BJ (cell line): ENCODE measurements at regions not wholly inside any gene's neighbourhood (a gene's known extent, or its start where the extent isn't known, plus 50 kb on each side); places are given as distances from the start of the nearest gene placed in this dataset.

Experiments used
- CTCF ChIA-PET: fragments of 350-600 bp; formaldehyde crosslinking; extraction: SDS; loops from one replicate; lab custom pipeline; 2021; ENCODE audit warnings: antibody characterized with exemption, inconsistent platforms; lab: Yijun Ruan, JAX
- POLR2A ChIA-PET: fragments of 300-600 bp; sonication (Branson Sonifier 250); formaldehyde crosslinking; extraction: SDS; loops from one replicate; lab custom pipeline; 2021; ENCODE audit warnings: antibody characterized with exemption; lab: Charles Lee
- DNase-seq: peaks from one replicate; pipeline ENCODE4 v3.0.0-alpha.2; 2011; ENCODE audit warnings: low read depth
- H3K27me3 ChIP-seq: 2 replicates; pipeline ENCODE4 v1.6.0; 2011; ENCODE audit warnings: low read length; ENCODE audit not compliant: control insufficient read depth, insufficient read depth
- H3K36me3 ChIP-seq: 2 replicates; pipeline ENCODE4 v1.5.1; 2011; ENCODE audit warnings: low read length; ENCODE audit not compliant: control insufficient read depth, insufficient read depth
- H3K4me3 ChIP-seq: 2 replicates; pipeline ENCODE4 v1.5.1; 2011; ENCODE audit warnings: low read depth, mild to moderate bottlenecking, control low read depth, low read length
- CTCF ChIP-seq: IDR thresholded peaks from 2 replicates; pipeline ENCODE4 v1.5.1; 2011; ENCODE audit warnings: low read depth, mild to moderate bottlenecking, control low read depth, inconsistent platforms, low read length, moderate library complexity; ENCODE audit not compliant: insufficient read depth

- Histone ChIP-seq H3K36me3 (no peaks in the 10 kb centered on the region), H3K27me3 (no peaks in the 10 kb centered on the region), H3K4me3 (no peak overlapping the region)
- no peak for DNase-seq
- no peak for TF ChIP-seq CTCF
- ChIA-PET POLR2A (no interaction called here), CTCF (no interaction called here)
These were observed 255.8 kb downstream of the RHOU start for GRCh38 chr1:228990906-228991569.

GRCh38 chr1:228992044-228992443 is 256.8 kb downstream of the RHOU start:
- DNase-seq, result no peak
- no peak overlapping the region for H3K4me3 ChIP-seq
- H3K36me3 ChIP-seq, result no peaks in the 10 kb centered on the region
- CTCF ChIA-PET, result no interaction called here
- H3K27me3 ChIP-seq, result no peaks in the 10 kb centered on the region
- POLR2A ChIA-PET, result no interaction called here
- TF ChIP-seq CTCF, result no peak

- DNase-seq, result no peak
- Histone ChIP-seq H3K36me3 (no peaks in the 10 kb centered on the region), H3K27me3 (no peaks in the 10 kb centered on the region), H3K4me3 (no peak overlapping the region)
- no peak for TF ChIP-seq CTCF
- POLR2A ChIA-PET, result no interaction called here
- CTCF ChIA-PET, result interaction anchor here (1.1 kb wide), 1 partner anchor 258 kb away, joined by 3 read pairs; the partner anchor contains the start of gene RHOU
These were observed 257.7 kb downstream of the RHOU start for GRCh38 chr1:228992907-228993535.

- ChIA-PET CTCF (no interaction called here), POLR2A (no interaction called here)
- H3K27me3 ChIP-seq, result no peaks in the 10 kb centered on the region
- DNase-seq, result no peak
- no peak for TF ChIP-seq CTCF
- no peak overlapping the region for H3K4me3 ChIP-seq
- H3K36me3 ChIP-seq, result no peaks in the 10 kb centered on the region
These were observed 259.7 kb downstream of the RHOU start for GRCh38 chr1:228994676-228995594.

GRCh38 chr1:228996281-228996680 is 261.0 kb downstream of the RHOU start:
- Histone ChIP-seq H3K36me3 (no peaks in the 10 kb centered on the region), H3K4me3 (no peak overlapping the region), H3K27me3 (no peaks in the 10 kb centered on the region)
- DNase-seq, result no peak
- ChIA-PET CTCF (no interaction called here), POLR2A (no interaction called here)
- TF ChIP-seq CTCF, result no peak
